ENCODE measurements at regions not wholly inside any gene's neighbourhood (a gene's known extent, or its start where the extent isn't known, plus 50 kb on each side); places are given as distances from the start of the nearest gene placed in this dataset.

DNA sequence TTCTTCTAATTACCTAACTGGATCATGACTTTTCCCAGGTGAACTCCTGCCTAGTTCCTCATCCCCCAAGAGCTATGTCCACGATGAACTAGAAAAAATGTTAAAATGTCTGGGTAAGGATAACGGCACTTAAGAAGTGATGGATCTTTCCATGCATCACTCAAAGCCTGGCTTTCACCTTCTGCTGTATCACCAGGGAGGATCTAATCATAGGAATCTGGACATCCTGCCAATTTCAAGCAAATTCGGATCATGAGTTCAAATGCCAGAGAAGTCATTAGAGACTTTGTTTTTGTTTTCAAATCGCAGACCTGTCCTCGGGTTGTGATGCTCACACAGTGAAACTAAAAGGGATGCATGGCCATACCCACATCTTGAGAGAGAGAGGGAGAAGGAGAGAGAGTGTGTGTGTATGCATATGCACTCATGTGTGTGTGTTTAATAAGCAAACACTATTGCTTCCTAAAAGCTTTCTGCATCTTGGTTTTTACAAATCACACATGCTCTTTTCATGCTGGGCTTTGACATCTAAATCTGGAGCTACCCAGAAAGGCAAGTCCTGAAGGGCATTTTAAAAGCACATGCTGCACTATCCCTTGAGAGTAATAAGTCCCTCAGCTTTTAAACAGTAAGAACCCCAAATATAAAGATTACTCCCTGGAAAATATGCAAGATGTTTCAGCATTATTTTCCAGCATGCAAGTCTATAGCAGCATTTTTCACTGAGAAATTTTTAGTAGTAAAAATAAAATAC is 524.6 kb upstream of the NOX3 start:
- TF ChIP-seq, protein P1, sequence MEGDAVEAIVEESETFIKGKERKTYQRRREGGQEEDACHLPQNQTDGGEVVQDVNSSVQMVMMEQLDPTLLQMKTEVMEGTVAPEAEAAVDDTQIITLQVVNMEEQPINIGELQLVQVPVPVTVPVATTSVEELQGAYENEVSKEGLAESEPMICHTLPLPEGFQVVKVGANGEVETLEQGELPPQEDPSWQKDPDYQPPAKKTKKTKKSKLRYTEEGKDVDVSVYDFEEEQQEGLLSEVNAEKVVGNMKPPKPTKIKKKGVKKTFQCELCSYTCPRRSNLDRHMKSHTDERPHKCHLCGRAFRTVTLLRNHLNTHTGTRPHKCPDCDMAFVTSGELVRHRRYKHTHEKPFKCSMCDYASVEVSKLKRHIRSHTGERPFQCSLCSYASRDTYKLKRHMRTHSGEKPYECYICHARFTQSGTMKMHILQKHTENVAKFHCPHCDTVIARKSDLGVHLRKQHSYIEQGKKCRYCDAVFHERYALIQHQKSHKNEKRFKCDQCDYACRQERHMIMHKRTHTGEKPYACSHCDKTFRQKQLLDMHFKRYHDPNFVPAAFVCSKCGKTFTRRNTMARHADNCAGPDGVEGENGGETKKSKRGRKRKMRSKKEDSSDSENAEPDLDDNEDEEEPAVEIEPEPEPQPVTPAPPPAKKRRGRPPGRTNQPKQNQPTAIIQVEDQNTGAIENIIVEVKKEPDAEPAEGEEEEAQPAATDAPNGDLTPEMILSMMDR (IDR thresholded peaks at IDR 0.05): no peak
- no peak for TF ChIP-seq POLR2A (IDR thresholded peaks at IDR 0.05)
